ENCODE measurements at regions not wholly inside any gene's neighbourhood (a gene's known extent, or its start where the extent isn't known, plus 50 kb on each side); places are given as distances from the start of the nearest gene placed in this dataset.

GRCh38 chr13:22193070-22193469, 522.2 kb downstream of the FGF9 start:
- 77 to 86% (median 78%) methylated on average over 2 of the region's 2 CpGs for WGBS, 4 donors
- Histone ChIP-seq H3K27ac (no peak overlapping the region), H3K4me1 (peaks cover 0 to 13% (median 1%) of the 10 kb centered on the region in 12 donors), H3K9me3 (no peaks in the 10 kb centered on the region), H3K27me3 (no peaks in the 10 kb centered on the region), H3K4me3 (no peak overlapping the region), H3K36me3 (no peaks in the 10 kb centered on the region)
- intact Hi-C loops (cut with DNase I), result loop anchor here in 2 of 10 donors (10.0 kb wide), 2 partner anchors 252 to 518 kb away; partner anchors contain the start of gene FGF9 (in 1 of the 2)
- ATAC-seq (no peak), DNase-seq (no peak)
- no peak for TF ChIP-seq CTCF (IDR thresholded peaks at IDR 0.05)
- TF ChIP-seq POLR2A (IDR thresholded peaks at IDR 0.05), result no peak

DNA sequence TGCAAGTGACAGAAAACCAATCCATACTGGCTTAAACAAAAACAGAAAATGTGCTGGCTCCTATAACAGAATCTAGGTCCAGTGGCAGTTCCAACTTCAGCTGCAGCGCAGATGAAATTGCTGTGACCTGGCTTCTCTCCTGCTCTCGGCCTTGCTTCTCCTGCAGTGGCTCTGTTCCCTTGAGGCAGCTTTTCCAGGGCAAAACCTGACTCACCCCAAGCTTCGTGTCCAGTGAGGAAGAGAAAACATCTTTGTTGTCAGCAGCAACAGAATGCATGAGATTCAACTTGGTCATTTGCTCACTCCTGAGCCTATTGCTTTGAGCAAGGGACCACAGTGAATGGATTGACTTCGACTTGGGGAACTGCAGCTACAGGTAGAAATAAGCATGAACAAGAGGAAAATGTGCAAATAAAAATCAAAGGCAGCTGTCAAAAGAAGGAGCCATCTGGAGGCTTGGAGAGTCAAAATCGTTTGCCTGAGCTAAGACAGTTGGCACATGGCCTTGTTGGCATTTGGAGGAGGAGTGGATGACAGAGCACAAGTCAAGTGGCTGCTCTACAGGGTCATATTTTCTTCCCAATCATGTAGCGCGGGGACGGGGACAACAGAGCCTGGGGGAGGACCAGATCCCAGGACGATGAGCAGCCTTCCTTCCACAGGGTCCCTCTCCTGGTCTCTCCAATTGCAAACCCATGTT, 523.4 kb downstream of the FGF9 start:
- Histone ChIP-seq H3K4me3 (no peak overlapping the region), H3K9me3 (no peaks in the 10 kb centered on the region), H3K36me3 (no peaks in the 10 kb centered on the region), H3K27me3 (no peaks in the 10 kb centered on the region), H3K27ac (no peak overlapping the region), H3K4me1 (peaks cover 0 to 21% (median 8%) of the 10 kb centered on the region in 12 donors)
- intact Hi-C loops (cut with DNase I), result loop anchor here in 2 of 10 donors (10.0 kb wide), 2 partner anchors 251 to 519 kb away; partner anchors contain the start of gene FGF9 (in 1 of the 2)
- 57 to 69% (median 60%) methylated on average over 9 of the region's 9 CpGs for WGBS, 4 donors
- ATAC-seq, result peak in 3 of 4 donors; percentile 50 to 81 (median 70)
- peak in 3 of 5 donors; percentile 32 to 46 (median 41) for DNase-seq
- TF ChIP-seq CTCF (IDR thresholded peaks at IDR 0.05), result no peak
- no peak for TF ChIP-seq POLR2A (IDR thresholded peaks at IDR 0.05)

DNA sequence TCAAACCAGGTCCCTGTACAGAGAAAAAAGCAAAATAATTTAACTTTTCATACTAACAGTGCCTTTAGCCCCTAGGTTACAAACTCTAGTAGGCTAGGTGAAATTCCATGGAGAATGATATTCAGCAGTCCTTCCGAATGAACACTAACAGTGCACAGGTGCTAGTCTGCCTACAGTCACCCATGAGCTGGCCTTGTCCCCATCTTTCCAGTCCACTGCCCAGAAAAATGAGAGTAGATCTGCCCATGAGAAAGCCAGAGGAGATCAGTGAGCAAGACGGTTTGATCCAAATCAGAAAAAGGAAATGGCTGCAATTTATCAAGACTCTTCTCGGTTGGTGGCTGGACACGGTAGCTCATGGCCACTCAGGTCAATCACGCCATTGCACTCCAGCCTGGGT, 524.9 kb downstream of the FGF9 start:
- no peak overlapping the region for H3K4me3 ChIP-seq
- H3K27ac ChIP-seq, result no peak overlapping the region
- no peaks in the 10 kb centered on the region for H3K9me3 ChIP-seq
- no peak for ATAC-seq
- peaks cover 0 to 21% (median 8%) of the 10 kb centered on the region in 12 donors for H3K4me1 ChIP-seq
- TF ChIP-seq CTCF (IDR thresholded peaks at IDR 0.05) (no peak), POLR2A (IDR thresholded peaks at IDR 0.05) (no peak)
- H3K27me3 ChIP-seq, result no peaks in the 10 kb centered on the region
- WGBS, 4 donors, result 89 to 92% (median 91%) methylated on average over 5 of the region's 5 CpGs
- no peak for DNase-seq
- H3K36me3 ChIP-seq, result no peaks in the 10 kb centered on the region
- intact Hi-C loops (cut with DNase I), result loop anchor here in 2 of 10 donors (10.0 kb wide), 2 partner anchors 249 to 521 kb away; partner anchors contain the start of gene FGF9 (in 1 of the 2)

DNA sequence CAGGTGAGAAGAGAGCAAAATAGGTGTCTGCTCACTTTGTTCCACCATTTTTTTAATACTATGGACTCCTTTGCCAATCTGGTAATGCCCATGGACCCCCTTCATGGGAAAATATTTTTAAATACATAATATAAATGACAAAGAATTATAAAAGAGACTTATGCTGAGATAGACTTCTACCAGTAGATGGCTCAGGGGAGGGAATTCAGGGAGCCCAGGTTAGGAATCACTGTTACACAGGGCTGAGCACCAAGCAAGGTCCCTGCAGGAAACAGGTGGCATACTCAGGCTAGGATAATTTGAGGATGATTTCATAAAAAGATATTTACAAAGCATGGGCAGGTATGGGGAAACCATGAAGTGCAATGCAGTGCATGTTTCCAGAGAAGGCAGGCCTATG, 525.9 kb downstream of the FGF9 start:
- DNase-seq (no peak), ATAC-seq (no peak)
- Histone ChIP-seq H3K27me3 (no peaks in the 10 kb centered on the region), H3K36me3 (no peaks in the 10 kb centered on the region), H3K4me3 (no peak overlapping the region), H3K27ac (no peak overlapping the region), H3K9me3 (no peaks in the 10 kb centered on the region), H3K4me1 (peaks cover 0 to 21% (median 8%) of the 10 kb centered on the region in 12 donors)
- TF ChIP-seq POLR2A (IDR thresholded peaks at IDR 0.05) (no peak), CTCF (IDR thresholded peaks at IDR 0.05) (no peak)
- intact Hi-C loops (cut with DNase I), result loop anchor here in 2 of 10 donors (10.0 kb wide), 2 partner anchors 248 to 522 kb away; partner anchors contain the start of gene FGF9 (in 1 of the 2)
